Testis (tissue), 2 donors: ENCODE measurements at regions not wholly inside any gene's neighbourhood (a gene's known extent, or its start where the extent isn't known, plus 50 kb on each side); places are given as distances from the start of the nearest gene placed in this dataset.

Experiments used
- POLR2A ChIP-seq: fragments of 450-650 bp; IDR thresholded peaks from one replicate; pipeline ENCODE4 v1.6.1; 2017; ENCODE audit warnings: antibody characterized with exemption, mild to moderate bottlenecking, moderate library complexity
- TF ChIP-seq, protein P1 (sequence below), 3 experiments: fragments of 450-650 bp in 2 of 3; fragments of 200-600 bp in 1 of 3; sonication (generic) in 1 of 3; IDR thresholded peaks; one replicate each; pipeline ENCODE4 v1.5.1; 2016 to 2019; ENCODE audit warnings: antibody characterized with exemption in 3 of 3, mild to moderate bottlenecking in 2 of 3, moderate library complexity in 1 of 3

DNA sequence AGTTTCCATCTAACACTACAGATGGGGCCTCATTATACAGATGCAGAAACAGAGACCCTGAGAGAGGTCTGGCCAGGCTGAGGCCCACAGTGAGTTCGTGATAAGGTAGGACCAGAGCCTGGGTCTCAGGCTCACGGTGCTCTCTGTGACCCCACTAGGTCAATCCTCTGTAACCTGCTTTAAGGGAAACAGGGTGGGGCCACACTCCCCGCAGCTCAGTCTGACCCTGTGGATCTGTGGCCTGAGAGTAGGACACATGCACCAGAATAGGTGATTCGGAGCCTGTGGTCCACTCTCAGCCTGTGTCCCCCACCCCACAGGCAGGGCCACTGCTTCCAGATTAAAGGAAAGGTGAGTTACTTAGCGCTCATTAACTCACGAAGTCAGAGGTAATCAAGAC lies 137.8 kb upstream of the FAM20C start:
- TF ChIP-seq, protein P1, sequence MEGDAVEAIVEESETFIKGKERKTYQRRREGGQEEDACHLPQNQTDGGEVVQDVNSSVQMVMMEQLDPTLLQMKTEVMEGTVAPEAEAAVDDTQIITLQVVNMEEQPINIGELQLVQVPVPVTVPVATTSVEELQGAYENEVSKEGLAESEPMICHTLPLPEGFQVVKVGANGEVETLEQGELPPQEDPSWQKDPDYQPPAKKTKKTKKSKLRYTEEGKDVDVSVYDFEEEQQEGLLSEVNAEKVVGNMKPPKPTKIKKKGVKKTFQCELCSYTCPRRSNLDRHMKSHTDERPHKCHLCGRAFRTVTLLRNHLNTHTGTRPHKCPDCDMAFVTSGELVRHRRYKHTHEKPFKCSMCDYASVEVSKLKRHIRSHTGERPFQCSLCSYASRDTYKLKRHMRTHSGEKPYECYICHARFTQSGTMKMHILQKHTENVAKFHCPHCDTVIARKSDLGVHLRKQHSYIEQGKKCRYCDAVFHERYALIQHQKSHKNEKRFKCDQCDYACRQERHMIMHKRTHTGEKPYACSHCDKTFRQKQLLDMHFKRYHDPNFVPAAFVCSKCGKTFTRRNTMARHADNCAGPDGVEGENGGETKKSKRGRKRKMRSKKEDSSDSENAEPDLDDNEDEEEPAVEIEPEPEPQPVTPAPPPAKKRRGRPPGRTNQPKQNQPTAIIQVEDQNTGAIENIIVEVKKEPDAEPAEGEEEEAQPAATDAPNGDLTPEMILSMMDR (IDR thresholded peaks at IDR 0.05), result no peak
- TF ChIP-seq POLR2A, result no peak
